ENCODE measurements at regions not wholly inside any gene's neighbourhood (a gene's known extent, or its start where the extent isn't known, plus 50 kb on each side); places are given as distances from the start of the nearest gene placed in this dataset.

DNA sequence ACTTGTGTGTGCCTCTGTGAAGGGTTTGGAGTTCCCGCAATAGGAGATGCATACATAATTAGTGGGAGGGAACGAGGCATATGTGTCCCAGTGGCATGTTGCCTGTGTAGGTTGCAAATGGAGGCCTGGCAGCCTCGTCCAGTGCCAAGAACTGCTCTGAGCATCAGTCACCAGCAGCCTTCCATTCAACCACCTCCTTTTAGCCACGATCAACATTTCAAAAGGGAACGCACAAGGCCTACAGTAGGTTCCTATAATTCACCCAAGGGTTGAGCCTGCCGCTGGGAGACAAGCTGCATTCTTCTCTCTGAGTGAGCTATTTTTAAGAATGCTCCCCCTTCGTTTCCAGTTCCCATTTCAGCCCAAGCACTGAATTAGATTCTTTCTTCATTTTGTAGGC is 78.8 kb upstream of the CTNNB1 start:
- TF ChIP-seq, protein P1, sequence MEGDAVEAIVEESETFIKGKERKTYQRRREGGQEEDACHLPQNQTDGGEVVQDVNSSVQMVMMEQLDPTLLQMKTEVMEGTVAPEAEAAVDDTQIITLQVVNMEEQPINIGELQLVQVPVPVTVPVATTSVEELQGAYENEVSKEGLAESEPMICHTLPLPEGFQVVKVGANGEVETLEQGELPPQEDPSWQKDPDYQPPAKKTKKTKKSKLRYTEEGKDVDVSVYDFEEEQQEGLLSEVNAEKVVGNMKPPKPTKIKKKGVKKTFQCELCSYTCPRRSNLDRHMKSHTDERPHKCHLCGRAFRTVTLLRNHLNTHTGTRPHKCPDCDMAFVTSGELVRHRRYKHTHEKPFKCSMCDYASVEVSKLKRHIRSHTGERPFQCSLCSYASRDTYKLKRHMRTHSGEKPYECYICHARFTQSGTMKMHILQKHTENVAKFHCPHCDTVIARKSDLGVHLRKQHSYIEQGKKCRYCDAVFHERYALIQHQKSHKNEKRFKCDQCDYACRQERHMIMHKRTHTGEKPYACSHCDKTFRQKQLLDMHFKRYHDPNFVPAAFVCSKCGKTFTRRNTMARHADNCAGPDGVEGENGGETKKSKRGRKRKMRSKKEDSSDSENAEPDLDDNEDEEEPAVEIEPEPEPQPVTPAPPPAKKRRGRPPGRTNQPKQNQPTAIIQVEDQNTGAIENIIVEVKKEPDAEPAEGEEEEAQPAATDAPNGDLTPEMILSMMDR (IDR thresholded peaks at IDR 0.05), result no peak
- TF ChIP-seq POLR2A (IDR thresholded peaks at IDR 0.05), result no peak
- TF ChIP-seq POLR2AphosphoS5 (IDR thresholded peaks at IDR 0.05), result no peak

All from breast epithelium (tissue), 3 donors.